AG04450 (cell line): ENCODE measurements at regions not wholly inside any gene's neighbourhood (a gene's known extent, or its start where the extent isn't known, plus 50 kb on each side); places are given as distances from the start of the nearest gene placed in this dataset.

ENCODE experiments used
- CTCF ChIA-PET: fragments of 300-600, 350-600 bp; formaldehyde crosslinking; extraction: SDS; loops from one replicate; lab custom pipeline; 2022; ENCODE audit warnings: antibody characterized with exemption, inconsistent platforms; lab: Charles Lee
- POLR2A ChIA-PET: fragments of 350-600 bp; formaldehyde crosslinking; extraction: SDS; loops from one replicate; lab custom pipeline; 2021; ENCODE audit warnings: antibody characterized with exemption, inconsistent platforms; lab: Yijun Ruan, JAX
- DNase-seq: peaks from one replicate; pipeline ENCODE4 v3.0.0-alpha.2; 2011; ENCODE audit warnings: low read depth, low spot score
- H3K27ac ChIP-seq: one replicate; pipeline ENCODE4 v1.5.1; 2012; ENCODE audit warnings: low read depth, low read length, control low read depth
- H3K27me3 ChIP-seq: one replicate; pipeline ENCODE4 v1.6.0; 2012; ENCODE audit warnings: low read length; ENCODE audit not compliant: control insufficient read depth, insufficient read depth
- H3K4me3 ChIP-seq: 2 replicates; pipeline ENCODE4 v1.5.1; 2011; ENCODE audit warnings: mild to moderate bottlenecking, low read depth, low read length, control low read depth
- H3K9me3 ChIP-seq: 2 replicates; pipeline ENCODE4 v1.5.1; 2012; ENCODE audit warnings: low read length; ENCODE audit not compliant: control insufficient read depth, insufficient read depth
- TF ChIP-seq, protein P1 (sequence below): IDR thresholded peaks from 2 replicates; pipeline ENCODE4 v1.5.1; 2011; ENCODE audit warnings: low read depth, low read length, control low read depth, inconsistent platforms

DNA sequence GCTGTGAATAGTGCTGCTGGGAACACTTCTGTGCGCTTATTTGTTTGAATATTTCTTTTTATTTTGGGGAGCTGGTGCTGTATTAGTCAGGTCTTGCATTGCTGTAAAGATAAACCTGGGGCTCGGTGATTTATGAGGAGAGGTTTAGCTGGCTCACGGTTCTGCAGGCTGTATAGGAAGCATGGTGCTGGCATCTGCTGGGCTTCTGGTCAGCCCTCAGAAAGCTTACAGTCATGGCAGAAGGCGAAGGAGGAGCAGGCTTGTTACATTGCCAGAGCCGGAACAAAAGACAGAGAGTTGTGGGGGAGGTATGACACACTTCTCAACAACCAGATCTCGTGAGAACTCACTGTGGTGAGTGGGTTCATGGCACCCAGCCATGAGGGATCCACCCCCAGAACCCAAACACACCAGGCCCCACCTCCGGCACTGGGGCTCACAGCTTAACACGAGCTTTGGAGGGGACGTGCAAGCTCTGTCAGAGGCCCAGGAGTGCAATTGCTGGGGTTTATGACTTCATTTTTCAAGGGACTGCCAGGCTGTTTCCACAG, 68.8 kb upstream of the GATA5 start:
- POLR2A ChIA-PET, result no interaction called here

DNA sequence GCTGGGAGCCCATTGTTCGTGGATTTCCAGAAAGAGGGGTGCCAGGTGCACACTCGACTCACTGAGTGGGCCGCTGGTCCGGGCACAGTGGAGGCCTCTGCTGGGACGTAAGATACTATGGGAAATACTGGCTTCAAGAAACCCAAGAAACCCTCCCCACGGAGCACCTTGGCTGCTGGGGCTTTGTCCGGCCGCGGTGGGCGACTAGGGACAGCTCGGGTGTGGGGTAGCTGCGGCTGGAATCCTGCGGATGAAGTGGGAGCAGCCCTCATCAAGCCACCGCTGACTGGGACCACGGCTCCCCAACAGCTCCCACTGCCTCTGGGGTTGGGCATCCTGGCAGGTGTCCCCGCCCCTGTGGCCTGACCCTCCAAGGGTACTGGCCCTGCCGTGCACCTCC, 69.5 kb upstream of the GATA5 start:
- CTCF ChIA-PET, result no interaction called here
- no peak for DNase-seq

More for the DNA sequence above, 68.8 kb upstream of the GATA5 start:
- Histone ChIP-seq H3K27me3 (peaks cover 30% of the 10 kb centered on the region), H3K4me3 (no peak overlapping the region), H3K9me3 (peaks cover 15% of the 10 kb centered on the region), H3K27ac (no peak overlapping the region)
- CTCF ChIA-PET, result no interaction called here
- TF ChIP-seq, protein P1, sequence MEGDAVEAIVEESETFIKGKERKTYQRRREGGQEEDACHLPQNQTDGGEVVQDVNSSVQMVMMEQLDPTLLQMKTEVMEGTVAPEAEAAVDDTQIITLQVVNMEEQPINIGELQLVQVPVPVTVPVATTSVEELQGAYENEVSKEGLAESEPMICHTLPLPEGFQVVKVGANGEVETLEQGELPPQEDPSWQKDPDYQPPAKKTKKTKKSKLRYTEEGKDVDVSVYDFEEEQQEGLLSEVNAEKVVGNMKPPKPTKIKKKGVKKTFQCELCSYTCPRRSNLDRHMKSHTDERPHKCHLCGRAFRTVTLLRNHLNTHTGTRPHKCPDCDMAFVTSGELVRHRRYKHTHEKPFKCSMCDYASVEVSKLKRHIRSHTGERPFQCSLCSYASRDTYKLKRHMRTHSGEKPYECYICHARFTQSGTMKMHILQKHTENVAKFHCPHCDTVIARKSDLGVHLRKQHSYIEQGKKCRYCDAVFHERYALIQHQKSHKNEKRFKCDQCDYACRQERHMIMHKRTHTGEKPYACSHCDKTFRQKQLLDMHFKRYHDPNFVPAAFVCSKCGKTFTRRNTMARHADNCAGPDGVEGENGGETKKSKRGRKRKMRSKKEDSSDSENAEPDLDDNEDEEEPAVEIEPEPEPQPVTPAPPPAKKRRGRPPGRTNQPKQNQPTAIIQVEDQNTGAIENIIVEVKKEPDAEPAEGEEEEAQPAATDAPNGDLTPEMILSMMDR, result no peak
- DNase-seq, result no peak

DNA sequence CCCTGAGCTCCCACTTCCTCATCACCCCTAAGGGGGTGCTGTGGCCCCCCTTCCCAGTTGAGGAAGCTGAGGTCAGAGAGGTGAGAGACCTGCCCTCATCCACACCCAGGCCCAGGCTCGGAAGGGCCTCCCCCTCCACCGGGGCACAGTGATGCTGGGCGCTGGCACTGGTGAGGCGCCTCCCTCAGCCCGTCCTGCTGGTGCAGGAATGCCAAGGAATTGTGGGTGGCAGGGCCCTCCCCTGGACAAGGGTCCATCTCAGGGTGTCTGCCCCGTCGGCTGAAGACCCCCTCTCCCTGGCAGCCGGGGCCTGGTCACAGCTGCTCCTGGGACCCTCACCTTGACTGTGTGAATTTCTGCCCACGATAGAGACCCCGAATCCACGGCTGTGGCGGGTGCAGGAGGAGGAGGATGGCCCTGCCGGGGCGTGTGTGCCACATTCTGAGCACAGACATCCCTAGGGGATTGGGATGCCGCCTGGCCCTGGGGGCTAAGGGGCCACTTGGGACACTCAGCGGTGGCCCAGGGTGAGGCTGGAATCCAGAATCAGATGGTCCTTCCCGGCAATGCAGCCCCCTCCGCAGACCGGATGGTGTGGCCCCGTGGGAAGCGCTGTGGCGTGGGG, 70.2 kb upstream of the GATA5 start:
- TF ChIP-seq, protein P1, result no peak
- Histone ChIP-seq H3K27ac (no peak overlapping the region), H3K4me3 (no peak overlapping the region), H3K9me3 (peaks cover 15% of the 10 kb centered on the region), H3K27me3 (peaks cover 29% of the 10 kb centered on the region)
- CTCF ChIA-PET, result no interaction called here
- POLR2A ChIA-PET, result no interaction called here
- DNase-seq, result no peak

More for the DNA sequence above, 69.5 kb upstream of the GATA5 start:
- peaks cover 15% of the 10 kb centered on the region for H3K9me3 ChIP-seq
- POLR2A ChIA-PET, result no interaction called here
- H3K4me3 ChIP-seq, result no peak overlapping the region
- H3K27me3 ChIP-seq, result peaks cover 30% of the 10 kb centered on the region
- TF ChIP-seq, protein P1, result no peak
- H3K27ac ChIP-seq, result no peak overlapping the region

DNA sequence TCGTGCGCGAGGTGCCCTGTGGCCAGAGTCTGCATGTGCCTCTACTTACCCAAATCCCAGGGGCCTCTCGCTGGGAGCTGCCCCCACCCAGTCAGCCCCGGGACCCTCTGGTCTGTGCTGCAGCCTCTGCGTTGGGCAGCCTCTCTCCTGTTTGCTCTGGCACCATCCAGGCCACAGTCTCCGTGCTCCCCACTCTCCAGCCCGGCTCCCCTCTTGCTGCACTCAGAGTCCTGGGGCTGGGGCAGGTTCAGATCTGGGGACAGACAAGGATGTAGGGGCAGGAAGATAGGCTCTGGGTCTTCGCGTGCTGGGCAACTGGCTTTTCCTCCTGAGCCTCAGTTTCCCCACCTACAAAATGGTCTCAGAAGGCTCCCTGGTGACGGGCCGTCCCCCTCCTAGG, 70.8 kb upstream of the GATA5 start:
- H3K27ac ChIP-seq, result no peak overlapping the region
- POLR2A ChIA-PET, result no interaction called here
- CTCF ChIA-PET, result no interaction called here
- TF ChIP-seq, protein P1, result no peak
- peaks cover 30% of the 10 kb centered on the region for H3K27me3 ChIP-seq
- no peak overlapping the region for H3K4me3 ChIP-seq
- no peak for DNase-seq
- H3K9me3 ChIP-seq, result peaks cover 15% of the 10 kb centered on the region

DNA sequence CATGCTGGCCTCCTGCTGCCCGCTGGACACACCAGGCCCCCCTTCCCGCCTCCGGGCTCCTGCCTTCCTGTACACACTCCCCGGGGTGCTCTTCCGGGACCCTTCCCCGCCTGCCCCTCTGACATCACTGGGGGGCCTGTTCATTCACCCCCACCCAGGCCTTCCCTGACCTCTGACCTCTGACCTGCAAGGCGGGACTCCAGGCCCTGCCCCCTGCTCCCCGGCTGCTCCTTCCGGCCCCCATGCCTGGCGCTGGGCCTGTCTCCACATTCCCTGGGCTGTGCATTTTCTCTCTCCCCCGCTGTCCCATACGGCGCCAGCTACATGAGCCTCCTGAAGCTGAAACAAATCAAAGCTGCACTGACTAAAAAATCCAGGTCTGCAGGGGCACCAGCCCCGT, 71.6 kb upstream of the GATA5 start:
- Histone ChIP-seq H3K9me3 (peaks cover 15% of the 10 kb centered on the region), H3K4me3 (no peak overlapping the region), H3K27me3 (peaks cover 33% of the 10 kb centered on the region), H3K27ac (no peak overlapping the region)
- TF ChIP-seq, protein P1, result no peak
- CTCF ChIA-PET, result no interaction called here
- POLR2A ChIA-PET, result no interaction called here
- DNase-seq, result no peak
